Heart right ventricle (tissue), 16 donors: ENCODE measurements at regions not wholly inside any gene's neighbourhood (a gene's known extent, or its start where the extent isn't known, plus 50 kb on each side); places are given as distances from the start of the nearest gene placed in this dataset.

Experiments used
- ATAC-seq, 8 donors: fragments of 200-7000 bp; cut with Tn5 transposase; one replicate each; pipeline ENCODE4 v1.9.1; 2020; ENCODE audit warnings: mild to moderate bottlenecking in 8 of 8, moderate library complexity in 8 of 8, moderate number of reproducible peaks in 1 of 8
- DNase-seq, 2 donors: peaks; one replicate each; pipeline ENCODE4 v3.0.0-alpha.2; 2020
- H3K27ac ChIP-seq, 10 donors: fragments of 200-600 bp; sonication (generic) in 2 of 10; one replicate each; pipeline versions ENCODE4 v1.5.0 to v1.8.0; 2020 to 2022; ENCODE audit warnings: mild to moderate bottlenecking in 3 of 10
- H3K27me3 ChIP-seq, 7 donors: fragments of 200-600 bp; one replicate each; pipeline ENCODE4 v1.8.0; 2021 to 2022; ENCODE audit warnings: mild to moderate bottlenecking in 2 of 7
- H3K36me3 ChIP-seq, 9 donors: fragments of 200-600 bp; sonication (generic) in 1 of 9; one replicate each; pipeline versions ENCODE4 v1.5.0 to v1.8.0; 2020 to 2022; ENCODE audit warnings: mild to moderate bottlenecking in 2 of 9
- H3K4me1 ChIP-seq, 9 donors: fragments of 200-600 bp; sonication (generic) in 1 of 9; one replicate each; pipeline versions ENCODE4 v1.5.0 to v1.8.0; 2020 to 2022; ENCODE audit warnings: mild to moderate bottlenecking in 4 of 9
- H3K4me3 ChIP-seq, 10 donors: fragments of 200-600 bp; sonication (generic) in 2 of 10; one replicate each; pipeline versions ENCODE4 v1.5.0 to v1.8.0; 2020 to 2022; ENCODE audit warnings: mild to moderate bottlenecking in 7 of 10, moderate library complexity in 2 of 10
- H3K9me3 ChIP-seq, 11 donors: fragments of 200-600 bp in 10 of 11; sonication (generic) in 2 of 11; one replicate each; pipeline versions ENCODE4 v1.5.0 to v1.8.0; 2013 to 2022; ENCODE audit warnings: mild to moderate bottlenecking in 2 of 11, control low read depth in 1 of 11, moderate library complexity in 1 of 11
- CTCF ChIP-seq, 9 donors: fragments of 200-600 bp; sonication (generic) in 2 of 9; IDR thresholded peaks; one replicate each; pipeline versions ENCODE4 v1.5.0 to v1.8.0; 2021 to 2022; ENCODE audit warnings: antibody characterized with exemption in 9 of 9, mild to moderate bottlenecking in 5 of 9, moderate library complexity in 1 of 9
- WGBS, 2 donors: extraction: QIAGEN DNeasy Blood & Tissue Kit; methylation state at CpG; one replicate each; pipeline ENCODE4 v1.1.7; 2013; ENCODE audit warnings: inconsistent platforms in 1 of 2; 5-methylcytosine and 5-hydroxymethylcytosine counted together
- intact Hi-C, 10 donors: fragments of 100-400 bp; cut with DNase I; formaldehyde crosslinking; loops; one replicate each; pipeline versions ENCODE4 v1.11.1 to v1.14.2; 2022
- donor health status: Arrhythmogenic right ventricular cardiomyopathy.
- donor health status: ischemic (EF 13 %, LVEDD 7.1; RV severe dilation, severe dysfunction).
- donor health status: healthy with polysubstance abuse.
- donor health status: DM: no; HTN: yes; CAD: no.
- donor health status: DM: no; HTN: no; CAD: no.
- donor health status: ischemic (EF 25% LVEDD 6.9; RV normal size, moderate dysfunction).
- donor health status: ischemic (EF 25% LVEDD 5.7; RV mildly dilated, moderate dysfunction).
- donor health status: healthy.
- donor health status: DM: yes; HTN: yes; CAD: no.
- donor health status: Ischemic cardiomyopathy.
- donor health status: ischemic (EF 35%, LVEDD 5.7; RV mildly dilated, moderate dysfunction).
- donor health status: nonischemic (EF 11% LVEDD 7.7; RV severe dilation, severe dysfunction).
- donor health status: DM: yes; HTN: yes; CAD: no.
- donor health status: PGD.
- donor health status: ischemic (EF 29% LVEDD 5.4; RV normal size, mild dysfunction).
- donor health status: nonischemic (EF 23%, LVEDD 6.1; RV moderate dilation, normal function).

GRCh38 chr13:74774264-74774663, 640.1 kb upstream of the KLF12 start:
- H3K27me3 ChIP-seq: no peaks in the 10 kb centered on the region
- no peaks in the 10 kb centered on the region for H3K36me3 ChIP-seq
- intact Hi-C loops: no loop called here
- H3K27ac ChIP-seq: no peak overlapping the region
- ATAC-seq (no peak), DNase-seq (no peak)
- no peaks in the 10 kb centered on the region for H3K9me3 ChIP-seq
- WGBS, 2 donors: 98 to 100% methylated on average over 1 of the region's 1 CpG
- H3K4me3 ChIP-seq: no peak overlapping the region
- peaks cover 0 to 13% (median 0%) of the 10 kb centered on the region in 9 donors for H3K4me1 ChIP-seq
- no peak for TF ChIP-seq CTCF (IDR thresholded peaks at IDR 0.05)

DNA sequence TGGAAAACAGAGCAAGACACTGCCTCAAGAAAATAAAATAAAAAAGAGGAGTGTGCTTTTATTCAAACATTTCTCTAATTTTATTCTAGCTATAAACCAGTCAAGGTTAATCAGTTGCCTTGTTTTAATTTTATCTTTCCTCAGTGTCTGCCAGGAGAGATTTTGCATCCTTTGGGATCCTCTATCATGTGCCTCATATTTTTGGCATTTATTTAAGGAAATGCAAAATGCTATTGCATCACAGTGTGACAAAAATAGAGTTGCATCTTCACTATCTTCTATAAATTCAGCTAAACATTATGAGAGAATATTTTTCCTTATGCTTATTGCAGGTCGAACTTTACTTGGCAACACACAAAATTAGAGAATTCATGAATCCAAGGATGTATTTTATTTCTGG, 639.0 kb upstream of the KLF12 start:
- no peaks in the 10 kb centered on the region for H3K27me3 ChIP-seq
- WGBS, 2 donors: 72 to 78% methylated on average over 1 of the region's 1 CpG
- intact Hi-C loops: no loop called here
- no peak overlapping the region for H3K27ac ChIP-seq
- no peaks in the 10 kb centered on the region for H3K36me3 ChIP-seq
- no peak for DNase-seq
- H3K9me3 ChIP-seq: no peaks in the 10 kb centered on the region
- ATAC-seq: no peak
- no peak for TF ChIP-seq CTCF (IDR thresholded peaks at IDR 0.05)
- H3K4me1 ChIP-seq: peaks cover 0 to 13% (median 0%) of the 10 kb centered on the region in 9 donors
- H3K4me3 ChIP-seq: no peak overlapping the region

- Histone ChIP-seq H3K36me3 (no peaks in the 10 kb centered on the region), H3K27me3 (no peaks in the 10 kb centered on the region), H3K4me1 (peaks cover 0 to 13% (median 0%) of the 10 kb centered on the region in 9 donors), H3K27ac (no peak overlapping the region), H3K9me3 (no peaks in the 10 kb centered on the region), H3K4me3 (no peak overlapping the region)
- intact Hi-C loops: no loop called here
- ATAC-seq: no peak
- no peak for DNase-seq
- WGBS, 2 donors: 91 to 97% methylated on average over 3 of the region's 3 CpGs
- no peak for TF ChIP-seq CTCF (IDR thresholded peaks at IDR 0.05)
These were observed 637.8 kb upstream of the KLF12 start for GRCh38 chr13:74771964-74772363.

DNA sequence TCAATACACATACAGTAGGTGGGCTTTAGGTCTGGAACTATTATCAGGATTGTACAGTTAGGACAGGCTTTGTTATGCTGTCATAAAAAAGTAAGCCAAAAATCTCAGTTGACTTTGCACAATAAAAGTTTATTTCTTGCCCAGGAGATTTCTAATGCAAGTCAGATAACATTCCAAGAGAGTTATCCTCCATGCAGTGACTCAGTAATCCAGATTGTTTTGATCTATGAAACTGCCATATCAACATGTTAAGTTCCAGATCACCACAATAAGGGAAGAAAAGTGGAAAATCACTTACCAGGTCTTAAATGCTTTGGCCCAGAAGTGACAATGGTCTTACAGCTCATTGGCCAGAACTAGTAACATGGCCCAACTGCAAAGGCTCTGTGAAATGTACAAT, 636.2 kb upstream of the KLF12 start:
- TF ChIP-seq CTCF (IDR thresholded peaks at IDR 0.05): no peak
- Histone ChIP-seq H3K36me3 (no peaks in the 10 kb centered on the region), H3K27me3 (no peaks in the 10 kb centered on the region), H3K4me3 (no peak overlapping the region), H3K27ac (no peak overlapping the region), H3K4me1 (peaks cover 0 to 13% (median 0%) of the 10 kb centered on the region in 9 donors), H3K9me3 (no peaks in the 10 kb centered on the region)
- intact Hi-C loops: no loop called here
- peak in 2 of 8 donors; percentile 29 to 74 for ATAC-seq
- DNase-seq: no peak

DNA sequence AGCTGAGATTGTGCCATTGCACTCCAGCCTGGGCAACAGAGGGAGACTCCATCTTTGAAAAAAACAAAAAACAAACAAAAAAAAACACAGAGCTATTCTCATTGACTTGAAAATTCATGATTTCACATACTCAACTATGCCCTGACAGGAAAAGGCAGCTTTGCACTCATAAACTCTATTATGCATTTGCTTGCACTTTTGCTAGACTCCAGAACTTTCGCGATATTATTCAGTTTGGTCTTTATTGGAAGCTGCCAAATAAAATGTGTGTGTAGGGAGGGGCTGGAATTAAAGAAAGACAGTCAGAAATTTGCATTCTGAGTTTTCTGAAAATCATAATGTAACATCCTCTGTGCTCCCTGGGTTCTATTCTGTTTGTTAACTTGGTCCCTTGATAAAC, 635.1 kb upstream of the KLF12 start:
- H3K27ac ChIP-seq: no peak overlapping the region
- H3K27me3 ChIP-seq: no peaks in the 10 kb centered on the region
- DNase-seq (no peak), ATAC-seq (no peak)
- intact Hi-C loops: no loop called here
- TF ChIP-seq CTCF (IDR thresholded peaks at IDR 0.05): no peak
- 53 to 58% methylated on average over 2 of the region's 2 CpGs for WGBS, 2 donors
- no peak overlapping the region for H3K4me3 ChIP-seq
- H3K4me1 ChIP-seq: peaks cover 0 to 13% (median 0%) of the 10 kb centered on the region in 9 donors
- H3K9me3 ChIP-seq: no peaks in the 10 kb centered on the region
- H3K36me3 ChIP-seq: no peaks in the 10 kb centered on the region
